Stomach (tissue), 4 donors: ENCODE measurements at regions not wholly inside any gene's neighbourhood (a gene's known extent, or its start where the extent isn't known, plus 50 kb on each side); places are given as distances from the start of the nearest gene placed in this dataset.

Source experiments
- POLR2A ChIP-seq, 4 donors: fragments of 450-650 bp; IDR thresholded peaks; one replicate each; pipeline ENCODE4 v1.6.1; 2016; ENCODE audit warnings: antibody characterized with exemption in 4 of 4, control low read depth in 2 of 4, mild to moderate bottlenecking in 1 of 4, moderate library complexity in 1 of 4
- POLR2AphosphoS5 ChIP-seq, 3 donors: sonication (generic); formaldehyde crosslinking; IDR thresholded peaks; one replicate each; pipeline ENCODE4 v1.6.1; 2016; ENCODE audit warnings: antibody characterized with exemption in 3 of 3

DNA sequence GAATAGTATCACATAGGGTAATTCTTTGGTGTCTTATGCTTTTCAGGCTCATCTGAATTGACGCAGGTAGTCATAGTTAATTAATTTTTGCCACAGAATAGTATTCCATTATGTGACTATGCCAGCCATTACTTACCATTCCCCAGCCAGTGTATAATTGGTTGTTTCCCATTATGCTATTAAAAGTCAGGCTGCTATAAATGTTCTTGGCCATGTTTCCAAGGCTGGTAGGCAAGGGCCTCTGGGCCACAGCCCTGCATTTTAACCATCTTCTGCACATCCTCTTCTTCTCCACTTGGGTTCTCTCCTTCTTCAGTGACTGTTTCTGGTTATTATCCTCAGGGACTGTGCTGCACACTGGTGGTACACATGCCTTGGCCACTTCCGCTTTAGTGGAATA lies 190.9 kb downstream of the ADAMTS15 start:
- no peak for TF ChIP-seq POLR2AphosphoS5 (IDR thresholded peaks at IDR 0.05)
- no peak for TF ChIP-seq POLR2A (IDR thresholded peaks at IDR 0.05)
